Smooth muscle cell (in vitro differentiated cells): ENCODE measurements at regions not wholly inside any gene's neighbourhood (a gene's known extent, or its start where the extent isn't known, plus 50 kb on each side); places are given as distances from the start of the nearest gene placed in this dataset.

Experiments
- DNase-seq: peaks from one replicate; lab custom pipeline; 2025; ENCODE audit not compliant: unreplicated experiment; lab: John Stamatoyannopoulos, UW
- H2AFZ ChIP-seq: fragments of 200-600 bp; sonication (generic); 2 replicates; pipeline ENCODE4 v1.6.0; 2016; ENCODE audit warnings: antibody characterized with exemption, low read depth, mild to moderate bottlenecking
- H3F3A ChIP-seq: fragments of 200-600 bp; sonication (generic); 2 replicates; pipeline ENCODE4 v1.6.0; 2017; ENCODE audit warnings: antibody characterized with exemption, low read depth
- H3K27ac ChIP-seq: fragments of 200-600 bp; sonication (generic); 2 replicates; pipeline ENCODE4 v1.5.1; 2016; ENCODE audit warnings: low read depth, mild to moderate bottlenecking
- H3K27me3 ChIP-seq: fragments of 200-600 bp; sonication (generic); 2 replicates; pipeline ENCODE4 v1.6.1; 2016; ENCODE audit warnings: low read depth, mild to moderate bottlenecking
- H3K36me3 ChIP-seq: fragments of 200-600 bp; sonication (generic); 2 replicates; pipeline ENCODE4 v1.5.1; 2016; ENCODE audit warnings: low read depth
- H3K4me1 ChIP-seq: fragments of 200-600 bp; sonication (generic); 2 replicates; pipeline ENCODE4 v1.5.1; 2016; ENCODE audit warnings: low read depth
- H3K4me2 ChIP-seq: fragments of 200-600 bp; sonication (generic); 2 replicates; pipeline ENCODE4 v1.6.0; 2016; ENCODE audit warnings: mild to moderate bottlenecking
- H3K4me3 ChIP-seq: fragments of 200-600 bp; sonication (generic); 2 replicates; pipeline ENCODE4 v1.5.1; 2016; ENCODE audit warnings: mild to moderate bottlenecking
- H3K79me2 ChIP-seq: fragments of 200-600 bp; sonication (generic); 2 replicates; pipeline ENCODE4 v1.6.0; 2016; ENCODE audit warnings: low read depth, mild to moderate bottlenecking
- H3K9ac ChIP-seq: fragments of 200-600 bp; sonication (generic); 2 replicates; pipeline ENCODE4 v1.6.0; 2016; ENCODE audit warnings: low read depth
- H3K9me3 ChIP-seq: fragments of 200-600 bp; sonication (generic); replicated peaks from 2 replicates; pipeline ENCODE4 v1.5.1; 2016; ENCODE audit warnings: low read depth
- H4K20me1 ChIP-seq: fragments of 200-600 bp; sonication (generic); 2 replicates; pipeline ENCODE4 v1.6.0; 2016; ENCODE audit warnings: low read depth
- WGBS: methylation state at CpG from one replicate; pipeline ENCODE4 v1.1.7; 2016; ENCODE audit warnings: low lambda C conversion rate; 5-methylcytosine and 5-hydroxymethylcytosine counted together
- TF ChIP-seq, protein P1 (sequence below): fragments of 200-600 bp; sonication (generic); IDR thresholded peaks from 2 replicates; pipeline ENCODE4 v1.5.1; 2017; ENCODE audit warnings: borderline replicate concordance, mild to moderate bottlenecking, antibody characterized with exemption; ENCODE audit not compliant: insufficient read depth, poor library complexity, severe bottlenecking

DNA sequence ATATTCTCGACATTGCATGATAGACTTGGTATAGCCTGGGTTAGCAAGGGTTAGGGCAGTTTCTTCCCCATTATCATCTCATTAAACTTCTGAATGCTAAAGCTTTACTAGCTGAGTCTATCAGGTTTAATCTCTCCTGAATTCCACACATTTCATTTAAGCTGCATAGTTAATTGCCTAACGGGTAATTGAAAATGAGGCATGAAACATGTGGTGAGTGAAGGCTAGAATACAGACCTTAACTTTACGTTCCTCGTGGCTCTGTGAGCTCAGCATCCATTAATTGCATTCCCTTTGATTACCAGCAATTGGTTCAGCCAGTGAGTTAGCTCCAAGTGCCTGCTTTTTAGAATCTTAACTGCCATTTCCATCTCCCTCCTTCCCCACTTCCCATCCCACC lies 126.5 kb upstream of the MEX3C start:
- Histone ChIP-seq H3K4me3 (no peak overlapping the region), H3F3A (no peaks in the 10 kb centered on the region), H3K27ac (no peak overlapping the region), H2AFZ (no peak overlapping the region), H4K20me1 (no peaks in the 10 kb centered on the region), H3K4me1 (peaks cover 18% of the 10 kb centered on the region), H3K9me3 (no peaks in the 10 kb centered on the region), H3K27me3 (no peaks in the 10 kb centered on the region), H3K4me2 (no peak overlapping the region), H3K9ac (no peak overlapping the region), H3K36me3 (no peaks in the 10 kb centered on the region), H3K79me2 (no peaks in the 10 kb centered on the region)
- 32% methylated on average over 4 of the region's 4 CpGs for WGBS
- no peak for DNase-seq
- TF ChIP-seq, protein P1, sequence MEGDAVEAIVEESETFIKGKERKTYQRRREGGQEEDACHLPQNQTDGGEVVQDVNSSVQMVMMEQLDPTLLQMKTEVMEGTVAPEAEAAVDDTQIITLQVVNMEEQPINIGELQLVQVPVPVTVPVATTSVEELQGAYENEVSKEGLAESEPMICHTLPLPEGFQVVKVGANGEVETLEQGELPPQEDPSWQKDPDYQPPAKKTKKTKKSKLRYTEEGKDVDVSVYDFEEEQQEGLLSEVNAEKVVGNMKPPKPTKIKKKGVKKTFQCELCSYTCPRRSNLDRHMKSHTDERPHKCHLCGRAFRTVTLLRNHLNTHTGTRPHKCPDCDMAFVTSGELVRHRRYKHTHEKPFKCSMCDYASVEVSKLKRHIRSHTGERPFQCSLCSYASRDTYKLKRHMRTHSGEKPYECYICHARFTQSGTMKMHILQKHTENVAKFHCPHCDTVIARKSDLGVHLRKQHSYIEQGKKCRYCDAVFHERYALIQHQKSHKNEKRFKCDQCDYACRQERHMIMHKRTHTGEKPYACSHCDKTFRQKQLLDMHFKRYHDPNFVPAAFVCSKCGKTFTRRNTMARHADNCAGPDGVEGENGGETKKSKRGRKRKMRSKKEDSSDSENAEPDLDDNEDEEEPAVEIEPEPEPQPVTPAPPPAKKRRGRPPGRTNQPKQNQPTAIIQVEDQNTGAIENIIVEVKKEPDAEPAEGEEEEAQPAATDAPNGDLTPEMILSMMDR, result no peak

DNA sequence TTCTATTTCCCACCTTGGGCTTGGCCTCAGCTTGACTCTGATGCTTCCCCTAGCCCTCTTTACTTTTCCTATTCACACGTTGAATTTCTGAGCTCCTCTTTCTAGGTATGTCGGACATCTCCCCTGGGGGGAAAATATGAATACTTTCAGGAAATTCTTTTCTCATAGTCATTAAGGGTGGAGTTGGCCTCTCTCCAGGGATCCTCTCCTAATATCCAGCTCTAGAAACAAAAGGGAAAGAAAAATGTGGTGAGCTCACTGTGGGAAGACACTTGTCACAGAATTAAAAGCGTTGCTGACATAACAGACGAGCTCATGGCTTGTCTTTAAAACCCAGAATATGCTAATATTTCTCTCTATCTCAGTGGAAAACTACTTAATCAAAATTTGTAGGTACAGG lies 132.7 kb upstream of the MEX3C start:
- Histone ChIP-seq H3K9ac (no peak overlapping the region), H3K79me2 (no peaks in the 10 kb centered on the region), H3K4me2 (no peak overlapping the region), H3K9me3 (no peaks in the 10 kb centered on the region), H3K4me3 (no peak overlapping the region), H3F3A (no peaks in the 10 kb centered on the region), H2AFZ (no peak overlapping the region), H3K27me3 (no peaks in the 10 kb centered on the region), H3K4me1 (peaks cover 5% of the 10 kb centered on the region), H4K20me1 (no peaks in the 10 kb centered on the region), H3K27ac (no peak overlapping the region), H3K36me3 (no peaks in the 10 kb centered on the region)
- no peak for DNase-seq
- TF ChIP-seq, protein P1, result no peak
- WGBS, result 55% methylated on average over 4 of the region's 4 CpGs

DNA sequence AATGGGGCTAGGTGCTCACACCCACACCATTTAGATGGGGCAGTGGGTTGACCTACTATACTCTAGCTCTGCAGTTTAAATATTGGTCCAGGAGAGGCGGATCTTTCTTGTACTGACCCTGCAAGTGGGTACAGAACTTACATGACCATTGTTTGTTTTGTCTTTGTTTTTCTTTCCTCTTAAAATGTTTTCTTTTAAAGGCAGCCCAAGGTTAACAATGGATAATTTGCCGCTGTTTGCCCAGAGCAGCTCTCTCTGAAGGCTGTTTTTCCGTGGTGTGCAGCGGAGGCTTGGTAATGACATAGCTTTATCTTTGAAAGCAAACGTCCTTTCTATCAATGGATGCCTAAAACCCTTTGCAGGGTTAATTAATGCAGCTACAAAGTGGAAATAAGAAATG lies 133.3 kb upstream of the MEX3C start:
- Histone ChIP-seq H3K27ac (no peak overlapping the region), H3F3A (no peaks in the 10 kb centered on the region), H3K27me3 (no peaks in the 10 kb centered on the region), H3K79me2 (no peaks in the 10 kb centered on the region), H3K4me2 (no peak overlapping the region), H4K20me1 (no peaks in the 10 kb centered on the region), H3K9ac (no peak overlapping the region), H3K4me1 (peaks cover 5% of the 10 kb centered on the region), H3K9me3 (no peaks in the 10 kb centered on the region), H2AFZ (no peak overlapping the region), H3K4me3 (no peak overlapping the region), H3K36me3 (no peaks in the 10 kb centered on the region)
- 84% methylated on average over 5 of the region's 5 CpGs for WGBS
- TF ChIP-seq, protein P1, result no peak
- no peak for DNase-seq

DNA sequence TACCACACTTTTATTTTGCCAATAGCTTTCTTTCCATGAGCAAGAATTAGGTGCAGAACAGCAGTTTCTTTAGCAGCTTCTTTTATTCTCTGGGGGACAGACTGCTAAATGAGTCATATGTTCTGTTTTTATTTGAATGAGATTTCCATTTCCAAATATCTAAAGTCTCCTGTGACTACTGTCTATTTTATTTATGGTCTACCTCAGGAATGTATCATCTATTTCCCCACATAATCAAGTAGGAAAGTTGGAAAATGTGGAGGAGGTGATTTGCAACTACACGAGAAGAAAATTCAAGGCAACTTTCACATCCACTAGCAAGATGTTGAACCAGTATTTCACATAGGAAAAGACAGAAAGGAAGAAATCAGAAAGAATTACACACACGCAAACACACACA lies 139.9 kb upstream of the MEX3C start:
- no peak overlapping the region for H2AFZ ChIP-seq
- H3K4me1 ChIP-seq, result no peaks in the 10 kb centered on the region
- H3K9ac ChIP-seq, result no peak overlapping the region
- H3F3A ChIP-seq, result peaks cover 3% of the 10 kb centered on the region
- H3K27ac ChIP-seq, result peak overlapping the region; percentile 16
- H3K9me3 ChIP-seq, result no peaks in the 10 kb centered on the region
- H3K79me2 ChIP-seq, result no peaks in the 10 kb centered on the region
- H3K27me3 ChIP-seq, result no peaks in the 10 kb centered on the region
- DNase-seq, result no peak
- H3K36me3 ChIP-seq, result no peaks in the 10 kb centered on the region
- TF ChIP-seq, protein P1, result no peak
- WGBS, result 61% methylated on average over 2 of the region's 2 CpGs
- no peaks in the 10 kb centered on the region for H4K20me1 ChIP-seq
- no peak overlapping the region for H3K4me3 ChIP-seq
- peak overlapping the region; percentile 20 for H3K4me2 ChIP-seq
